ENCODE measurements at regions not wholly inside any gene's neighbourhood (a gene's known extent, or its start where the extent isn't known, plus 50 kb on each side); places are given as distances from the start of the nearest gene placed in this dataset.

- TF ChIP-seq, protein P1, sequence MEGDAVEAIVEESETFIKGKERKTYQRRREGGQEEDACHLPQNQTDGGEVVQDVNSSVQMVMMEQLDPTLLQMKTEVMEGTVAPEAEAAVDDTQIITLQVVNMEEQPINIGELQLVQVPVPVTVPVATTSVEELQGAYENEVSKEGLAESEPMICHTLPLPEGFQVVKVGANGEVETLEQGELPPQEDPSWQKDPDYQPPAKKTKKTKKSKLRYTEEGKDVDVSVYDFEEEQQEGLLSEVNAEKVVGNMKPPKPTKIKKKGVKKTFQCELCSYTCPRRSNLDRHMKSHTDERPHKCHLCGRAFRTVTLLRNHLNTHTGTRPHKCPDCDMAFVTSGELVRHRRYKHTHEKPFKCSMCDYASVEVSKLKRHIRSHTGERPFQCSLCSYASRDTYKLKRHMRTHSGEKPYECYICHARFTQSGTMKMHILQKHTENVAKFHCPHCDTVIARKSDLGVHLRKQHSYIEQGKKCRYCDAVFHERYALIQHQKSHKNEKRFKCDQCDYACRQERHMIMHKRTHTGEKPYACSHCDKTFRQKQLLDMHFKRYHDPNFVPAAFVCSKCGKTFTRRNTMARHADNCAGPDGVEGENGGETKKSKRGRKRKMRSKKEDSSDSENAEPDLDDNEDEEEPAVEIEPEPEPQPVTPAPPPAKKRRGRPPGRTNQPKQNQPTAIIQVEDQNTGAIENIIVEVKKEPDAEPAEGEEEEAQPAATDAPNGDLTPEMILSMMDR (IDR thresholded peaks at IDR 0.05; ENCODE audit: unreplicated experiment): no peak
- no peak for DNase-seq (ENCODE audit: low spot score, unreplicated experiment)
- Mint-ChIP-seq H3K9me3 (ENCODE audit: low read depth) (no peaks in the 10 kb centered on the region), H3K27me3 (peaks cover 11% of the 10 kb centered on the region), H3K36me3 (ENCODE audit: insufficient read depth) (no peaks in the 10 kb centered on the region), H3K27ac (no peak overlapping the region), H3K4me1 (ENCODE audit: low read depth) (no peaks in the 10 kb centered on the region), H3K4me3 (ENCODE audit: low read depth) (no peak overlapping the region)
These were observed 228.7 kb upstream of the CAMK1G start for GRCh38 chr1:209354840-209355165.

GRCh38 chr1:209355415-209355814 lies 228.1 kb upstream of the CAMK1G start:
- H3K9me3 Mint-ChIP-seq (ENCODE audit: low read depth): no peaks in the 10 kb centered on the region
- peaks cover 9% of the 10 kb centered on the region for H3K27me3 Mint-ChIP-seq
- H3K4me1 Mint-ChIP-seq (ENCODE audit: low read depth): no peaks in the 10 kb centered on the region
- DNase-seq (ENCODE audit: low spot score, unreplicated experiment): no peak
- no peaks in the 10 kb centered on the region for H3K36me3 Mint-ChIP-seq (ENCODE audit: insufficient read depth)
- no peak overlapping the region for H3K27ac Mint-ChIP-seq
- TF ChIP-seq, protein P1 (IDR thresholded peaks at IDR 0.05; ENCODE audit: unreplicated experiment): no peak
- no peak overlapping the region for H3K4me3 Mint-ChIP-seq (ENCODE audit: low read depth)

GRCh38 chr1:209356976-209357377 lies 226.5 kb upstream of the CAMK1G start:
- Mint-ChIP-seq H3K36me3 (ENCODE audit: insufficient read depth) (no peaks in the 10 kb centered on the region), H3K9me3 (ENCODE audit: low read depth) (no peaks in the 10 kb centered on the region), H3K4me3 (ENCODE audit: low read depth) (no peak overlapping the region), H3K4me1 (ENCODE audit: low read depth) (no peaks in the 10 kb centered on the region), H3K27ac (no peak overlapping the region), H3K27me3 (peaks cover 7% of the 10 kb centered on the region)
- no peak for DNase-seq (ENCODE audit: low spot score, unreplicated experiment)
- TF ChIP-seq, protein P1 (IDR thresholded peaks at IDR 0.05; ENCODE audit: unreplicated experiment): no peak

GRCh38 chr1:209363112-209363511 lies 220.4 kb upstream of the CAMK1G start:
- peaks cover 11% of the 10 kb centered on the region for H3K4me1 Mint-ChIP-seq (ENCODE audit: low read depth)
- peaks cover 2% of the 10 kb centered on the region for H3K27me3 Mint-ChIP-seq
- no peak overlapping the region for H3K4me3 Mint-ChIP-seq (ENCODE audit: low read depth)
- H3K27ac Mint-ChIP-seq: peak overlapping the region; percentile 74
- DNase-seq (ENCODE audit: low spot score, unreplicated experiment): no peak
- TF ChIP-seq, protein P1 (IDR thresholded peaks at IDR 0.05; ENCODE audit: unreplicated experiment): no peak
- H3K9me3 Mint-ChIP-seq (ENCODE audit: low read depth): no peaks in the 10 kb centered on the region
- no peaks in the 10 kb centered on the region for H3K36me3 Mint-ChIP-seq (ENCODE audit: insufficient read depth)

GRCh38 chr1:209364716-209365115 lies 218.8 kb upstream of the CAMK1G start:
- Mint-ChIP-seq H3K27ac (peak overlapping the region; percentile 35), H3K36me3 (ENCODE audit: insufficient read depth) (no peaks in the 10 kb centered on the region), H3K4me3 (ENCODE audit: low read depth) (no peak overlapping the region), H3K4me1 (ENCODE audit: low read depth) (peaks cover 11% of the 10 kb centered on the region), H3K9me3 (ENCODE audit: low read depth) (no peaks in the 10 kb centered on the region), H3K27me3 (peaks cover 2% of the 10 kb centered on the region)
- DNase-seq (ENCODE audit: low spot score, unreplicated experiment): no peak
- TF ChIP-seq, protein P1 (IDR thresholded peaks at IDR 0.05; ENCODE audit: unreplicated experiment): no peak
